GM12878 (cell line): ENCODE measurements at regions not wholly inside any gene's neighbourhood (a gene's known extent, or its start where the extent isn't known, plus 50 kb on each side); places are given as distances from the start of the nearest gene placed in this dataset.

Experiments used
- ATAC-seq: fragments of 200-7000 bp; cut with Tn5 transposase; 3 replicates; pipeline ENCODE4 v1.9.1; 2020; ENCODE audit warnings: mild to moderate bottlenecking, moderate library complexity
- BruUV-seq: library from RNA; stranded (reverse); fragments of 400-500 nt; replicated peaks from 2 replicates; lab custom pipeline; 2021; lab: Mats Ljungman, UMichigan
- CTCF ChIA-PET: fragments of 300-600 bp; sonication (Branson Sonifier 250); formaldehyde crosslinking; extraction: SDS; loops from one replicate; lab custom pipeline; 2021; ENCODE audit warnings: inconsistent platforms; lab: Yijun Ruan, JAX
- POLR2A ChIA-PET: fragments of 350-600 bp; formaldehyde crosslinking; extraction: SDS; loops from one replicate; lab custom pipeline; 2021; ENCODE audit warnings: inconsistent platforms; lab: Charles Lee
- RAD21 ChIA-PET: fragments of 300-600 bp; sonication (Branson Sonifier 250); formaldehyde crosslinking; loops from one replicate; lab custom pipeline; 2023; ENCODE audit warnings: antibody characterized with exemption; ENCODE audit not compliant: unreplicated experiment; lab: Charles Lee
- SMC1A ChIA-PET: fragments of 300-600 bp; sonication (Branson Sonifier 250); formaldehyde crosslinking; loops from one replicate; lab custom pipeline; 2023; ENCODE audit not compliant: unreplicated experiment, uncharacterized antibody; lab: Charles Lee
- DNase-seq: peaks from one replicate; pipeline ENCODE4 v3.0.0-alpha.2; 2011; ENCODE audit warnings: low read depth, low spot score
- FAIRE-seq: peaks from 3 replicates; lab custom pipeline; 2011; peaks lifted over from hg19 to GRCh38; lab: Jason Lieb, UNC
- H2AFZ ChIP-seq: 2 replicates; pipeline ENCODE4 v1.6.0; 2011; ENCODE audit warnings: low read depth, low read length, control low read depth; ENCODE audit not compliant: control insufficient read depth
- H3K27ac ChIP-seq: 2 replicates; pipeline ENCODE4 v1.5.1; 2011; ENCODE audit warnings: control low read depth; ENCODE audit not compliant: control insufficient read depth, insufficient read depth
- H3K27me3 ChIP-seq, 2 experiments: replicated peaks in 1 of 2; 2 replicates each; pipeline versions ENCODE4 v1.6.0 to v1.6.1; 2011; ENCODE audit warnings: low read length in 1 of 2; ENCODE audit not compliant: control insufficient read depth in 2 of 2, insufficient read depth in 2 of 2
- H3K36me3 ChIP-seq, 2 experiments: 2 replicates each; pipeline ENCODE4 v1.5.1; 2011; ENCODE audit warnings: low read length in 1 of 2; ENCODE audit not compliant: control insufficient read depth in 2 of 2, insufficient read depth in 2 of 2
- H3K4me1 ChIP-seq: 2 replicates; pipeline ENCODE4 v1.6.1; 2011; ENCODE audit warnings: mild to moderate bottlenecking, low read length, moderate library complexity, mixed read lengths; ENCODE audit not compliant: control insufficient read depth, insufficient read depth
- H3K4me2 ChIP-seq: 2 replicates; pipeline ENCODE4 v1.6.0; 2011; ENCODE audit warnings: control low read depth; ENCODE audit not compliant: control insufficient read depth, insufficient read depth
- H3K4me3 ChIP-seq: fragments of 200-600 bp; sonication (generic); 2 replicates; pipeline ENCODE4 v1.5.1; 2016
- H3K79me2 ChIP-seq: 2 replicates; pipeline ENCODE4 v1.6.0; 2011; ENCODE audit warnings: low read length; ENCODE audit not compliant: control insufficient read depth, insufficient read depth
- H3K9ac ChIP-seq: 2 replicates; pipeline ENCODE4 v1.8.0; 2011; ENCODE audit warnings: low read length, control low read depth, mixed read lengths; ENCODE audit not compliant: control insufficient read depth, insufficient read depth
- H3K9me3 ChIP-seq: replicated peaks from 3 replicates; pipeline ENCODE4 v1.5.1; 2011; ENCODE audit warnings: mild to moderate bottlenecking, low read length; ENCODE audit not compliant: control insufficient read depth, insufficient read depth
- H4K20me1 ChIP-seq: 2 replicates; pipeline ENCODE4 v1.6.0; 2011; ENCODE audit not compliant: control insufficient read depth, insufficient read depth
- CREM ChIP-seq: IDR thresholded peaks from 2 replicates; pipeline ENCODE4 v1.6.1; 2014; ENCODE audit warnings: antibody characterized with exemption, low read depth
- ETV6 ChIP-seq, 2 experiments: fragments of 450-650 bp in 1 of 2; IDR thresholded peaks in 1 of 2; conservative IDR thresholded peaks in 1 of 2; 2 replicates each; pipeline ENCODE4 v1.6.1; 2014; ENCODE audit warnings: antibody characterized with exemption in 1 of 2, borderline replicate concordance in 1 of 2, low read depth in 1 of 2, mild to moderate bottlenecking in 1 of 2, moderate library complexity in 1 of 2
- GATAD2B ChIP-seq: fragments of 450-650 bp; conservative IDR thresholded peaks from 2 replicates; pipeline ENCODE4 v1.6.1; 2017; ENCODE audit warnings: low read depth, mild to moderate bottlenecking, moderate library complexity
- HDAC2 ChIP-seq: fragments of 200-600 bp; sonication (generic); IDR thresholded peaks from 2 replicates; pipeline ENCODE4 v1.6.1; 2017
- KDM1A ChIP-seq: fragments of 200-600 bp; sonication (generic); IDR thresholded peaks from 2 replicates; pipeline ENCODE4 v1.6.1; 2016; ENCODE audit warnings: borderline replicate concordance
- MTA3 ChIP-seq: IDR thresholded peaks from 2 replicates; pipeline ENCODE4 v1.6.1; 2012; ENCODE audit warnings: low read length, inconsistent platforms, borderline replicate concordance
- RAD21 ChIP-seq: IDR thresholded peaks from 2 replicates; pipeline ENCODE4 v1.6.1; 2011; ENCODE audit warnings: mild to moderate bottlenecking, low read depth, low read length, moderate library complexity; ENCODE audit not compliant: insufficient read depth
- RBBP5 ChIP-seq: fragments of 200-600 bp; sonication (generic); conservative IDR thresholded peaks from 2 replicates; pipeline ENCODE4 v1.6.1; 2016
- WRNIP1 ChIP-seq: IDR thresholded peaks from 2 replicates; pipeline ENCODE4 v1.6.1; 2011; ENCODE audit warnings: low read depth, low read length, improper control_type of control experiment, borderline replicate concordance
- ZNF217 ChIP-seq: fragments of 450-650 bp; IDR thresholded peaks from 2 replicates; pipeline ENCODE4 v1.6.1; 2017; ENCODE audit warnings: antibody characterized with exemption, mild to moderate bottlenecking
- ZNF24 ChIP-seq: fragments of 450-650 bp; IDR thresholded peaks from 2 replicates; pipeline ENCODE4 v1.6.1; 2017; ENCODE audit warnings: antibody characterized with exemption, mild to moderate bottlenecking
- ZZZ3 ChIP-seq: IDR thresholded peaks from 2 replicates; pipeline ENCODE4 v1.6.1; 2011; ENCODE audit warnings: low read depth; ENCODE audit not compliant: control insufficient read depth, insufficient read length
- WGBS: methylation state at CpG from one replicate; pipeline ENCODE4 v1.1.6; 2016; ENCODE audit warnings: low lambda C conversion rate; ENCODE audit not compliant: insufficient replicate concordance, insufficient coverage; ENCODE audit errors: missing lambda C conversion rate; 5-methylcytosine and 5-hydroxymethylcytosine counted together
- in situ Hi-C: fragments of 300-500 bp; cut with MboI; formaldehyde crosslinking; loops from 9 replicates; pipeline ENCODE4 v1.14.3; 2018; ENCODE audit warnings: mixed read lengths
- intact Hi-C: fragments of 100-400 bp; cut with micrococcal nuclease; formaldehyde crosslinking; loops from one replicate; pipeline ENCODE4 v1.14.2; 2022; ENCODE audit not compliant: unreplicated experiment

- no peaks in the 10 kb centered on the region for H3K4me1 ChIP-seq
- no peaks in the 10 kb centered on the region; the same call in 2 of the 3 replicates for H3K9me3 ChIP-seq
- intact Hi-C loops (no loop called here), in situ Hi-C loops (no loop called here)
- BruUV-seq: no TSS peak
- POLR2A ChIA-PET: no interaction called here
- FAIRE-seq (no peak), ATAC-seq (no peak), DNase-seq (no peak)
- no peaks in the 10 kb centered on the region for H3K27me3 ChIP-seq
- H3K79me2 ChIP-seq: no peaks in the 10 kb centered on the region
- RAD21 ChIA-PET: no interaction called here
- CTCF ChIA-PET: no interaction called here
- TF ChIP-seq RAD21: no peak
- no peak for TF ChIP-seq ZZZ3
- no peak for TF ChIP-seq RBBP5
- no peak for TF ChIP-seq MTA3
- TF ChIP-seq ETV6 (conservative IDR thresholded peaks at IDR 0.05 in 1 of 2, IDR thresholded peaks at IDR 0.05 in 1 of 2; ENCODE audit: borderline replicate concordance in 1 of 2, low read depth in 1 of 2): no peak
- TF ChIP-seq HDAC2: no peak
- TF ChIP-seq ZNF24: no peak
- no peak for TF ChIP-seq KDM1A
- no peak for TF ChIP-seq WRNIP1
- no peak for TF ChIP-seq CREM
- no peak for TF ChIP-seq GATAD2B
- no peak for TF ChIP-seq ZNF217
- no peaks in the 10 kb centered on the region for H4K20me1 ChIP-seq
- no peak overlapping the region for H3K9ac ChIP-seq
- no peak overlapping the region for H3K4me2 ChIP-seq
- H3K27ac ChIP-seq: no peak overlapping the region
- H3K4me3 ChIP-seq: no peak overlapping the region
- 71% methylated on average over 4 of the region's 4 CpGs for WGBS
- SMC1A ChIA-PET: interaction anchor here (0.6 kb wide), 1 partner anchor 68 kb away, joined by 3 read pairs; no protein-coding TSS in a partner anchor
- H2AFZ ChIP-seq: no peak overlapping the region
- H3K36me3 ChIP-seq: no peaks in the 10 kb centered on the region
These were observed 66.7 kb upstream of the PGRMC2 start for GRCh38 chr4:128354205-128354821.
